ENCODE measurements at regions not wholly inside any gene's neighbourhood (a gene's known extent, or its start where the extent isn't known, plus 50 kb on each side); places are given as distances from the start of the nearest gene placed in this dataset.

- no peak overlapping the region for H2AK9ac ChIP-seq (replicated peaks; ENCODE audit: low read depth, low read length, poor library complexity)
- H4K8ac ChIP-seq (ENCODE audit: low read depth in 2 of 2, low read length in 2 of 2), result no peak overlapping the region
- H3K36me3 ChIP-seq (ENCODE audit: control insufficient read depth, insufficient read depth, low read length), result no peaks in the 10 kb centered on the region
- no peak overlapping the region for H3K9ac ChIP-seq (ENCODE audit: low read depth, low read length)
- TF ChIP-seq, protein P1, sequence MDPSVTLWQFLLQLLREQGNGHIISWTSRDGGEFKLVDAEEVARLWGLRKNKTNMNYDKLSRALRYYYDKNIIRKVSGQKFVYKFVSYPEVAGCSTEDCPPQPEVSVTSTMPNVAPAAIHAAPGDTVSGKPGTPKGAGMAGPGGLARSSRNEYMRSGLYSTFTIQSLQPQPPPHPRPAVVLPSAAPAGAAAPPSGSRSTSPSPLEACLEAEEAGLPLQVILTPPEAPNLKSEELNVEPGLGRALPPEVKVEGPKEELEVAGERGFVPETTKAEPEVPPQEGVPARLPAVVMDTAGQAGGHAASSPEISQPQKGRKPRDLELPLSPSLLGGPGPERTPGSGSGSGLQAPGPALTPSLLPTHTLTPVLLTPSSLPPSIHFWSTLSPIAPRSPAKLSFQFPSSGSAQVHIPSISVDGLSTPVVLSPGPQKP (IDR thresholded peaks at IDR 0.05; ENCODE audit: borderline replicate concordance, low read depth, low read length), result no peak
- TF ChIP-seq CTCF (conservative IDR thresholded peaks at IDR 0.05; ENCODE audit: low read depth, low read length) (no peak), RFX5 (IDR thresholded peaks at IDR 0.05; ENCODE audit: low read depth, low read length) (no peak), CHD1 (IDR thresholded peaks at IDR 0.05; ENCODE audit: low read depth, low read length) (no peak), MXI1 (IDR thresholded peaks at IDR 0.05; ENCODE audit: borderline replicate concordance, low read depth, low read length) (no peak), NFE2L2 (IDR thresholded peaks at IDR 0.05; ENCODE audit: low read depth, low read length) (no peak), USF2 (IDR thresholded peaks at IDR 0.05; ENCODE audit: low read depth, low read length) (no peak), FOS (IDR thresholded peaks at IDR 0.05; ENCODE audit: low read depth, low read length) (no peak), BHLHE40 (IDR thresholded peaks at IDR 0.05; ENCODE audit: low read depth, low read length) (no peak), CEBPB (IDR thresholded peaks at IDR 0.05; ENCODE audit: low read depth, low read length) (no peak), RCOR1 (IDR thresholded peaks at IDR 0.05; ENCODE audit: insufficient replicate concordance, low read length) (no peak), MAFK (IDR thresholded peaks at IDR 0.05; ENCODE audit: low read depth, low read length) (no peak)
- DNase-seq (no peak), ATAC-seq (ENCODE audit: low read depth) (no peak)
- H2BK120ac ChIP-seq (ENCODE audit: low read depth, low read length), result no peak overlapping the region
- H3K4ac ChIP-seq (ENCODE audit: low read depth, low read length), result no peak overlapping the region
- ChIA-PET CTCF (no interaction called here), POLR2A (ENCODE audit: unreplicated experiment) (no interaction called here)
- no peak overlapping the region for H3K27ac ChIP-seq (ENCODE audit: insufficient read depth, low read length)
- intact Hi-C loops (cut with micrococcal nuclease) (no loop called here), in situ Hi-C loops (cut with MboI; ENCODE audit: low sequenced_read_pairs) (no loop called here), dilution Hi-C loops (cut with HindIII; ENCODE audit: low sequenced_read_pairs, unreplicated experiment) (no loop called here)
- H3K27me3 ChIP-seq (ENCODE audit: control insufficient read depth, insufficient read depth, low read length), result no peaks in the 10 kb centered on the region
- no peaks in the 10 kb centered on the region for H3K9me1 ChIP-seq (ENCODE audit: insufficient read depth, low read length)
- H2BK5ac ChIP-seq (ENCODE audit: low read depth, low read length, poor library complexity, severe bottlenecking), result no peak overlapping the region
- no peak overlapping the region for H2AFZ ChIP-seq (replicated peaks; ENCODE audit: low read length, poor library complexity)
- WGBS, 2 experiments (ENCODE audit: extremely low coverage in 2 of 2, insufficient read length in 1 of 2), result no CpG with 5 or more reads among the region's 1 CpG
- H3K79me1 ChIP-seq (ENCODE audit: low read depth in 1 of 2, low read length in 2 of 2), result no peaks in the 10 kb centered on the region
- H4K91ac ChIP-seq (ENCODE audit: insufficient read depth, low read depth, low read length), result no peak overlapping the region
- H3K23ac ChIP-seq (ENCODE audit: low read depth, low read length), result no peak overlapping the region
- no peak overlapping the region for H3K4me3 ChIP-seq (ENCODE audit: insufficient read depth, low read depth, low read length)
- no peak overlapping the region for H3K18ac ChIP-seq (ENCODE audit: low read depth, low read length)
- no peaks in the 10 kb centered on the region for H4K20me1 ChIP-seq (ENCODE audit: insufficient read depth, low read length)
- no peak overlapping the region for H4K5ac ChIP-seq (ENCODE audit: low read depth, low read length)
- peaks cover 6% of the 10 kb centered on the region for H3K9me3 ChIP-seq (ENCODE audit: control insufficient read depth, insufficient read depth, low read length)
- no TSS peak for BruUV-seq (replicated peaks)
- H3K4me1 ChIP-seq (ENCODE audit: control insufficient read depth, insufficient read depth, low read length), result no peaks in the 10 kb centered on the region
- H2BK15ac ChIP-seq (ENCODE audit: low read depth, low read length), result no peak overlapping the region
- no peak overlapping the region for H3K56ac ChIP-seq (ENCODE audit: extremely low read depth, insufficient read depth, low read length)
- H2BK20ac ChIP-seq (ENCODE audit: low read depth, low read length), result no peak overlapping the region
- no peak overlapping the region for H3K14ac ChIP-seq (replicated peaks; ENCODE audit: low read depth, low read length)
- H3K4me2 ChIP-seq (ENCODE audit: low read depth, low read length), result no peak overlapping the region
- no peak overlapping the region for H2AK5ac ChIP-seq (ENCODE audit: low read depth, low read length)
Measured at GRCh38 chr5:19342942-19343341, 645.1 kb downstream of the CDH18 start.

Measured in IMR-90 (cell line).